ENCODE measurements at regions not wholly inside any gene's neighbourhood (a gene's known extent, or its start where the extent isn't known, plus 50 kb on each side); places are given as distances from the start of the nearest gene placed in this dataset.

GRCh38 chr5:5854087-5854486 is 431.6 kb downstream of the ICE1 start:
- Histone ChIP-seq H3K18ac (ENCODE audit: insufficient read length, low read depth, low read length) (no peak overlapping the region), H2BK20ac (ENCODE audit: low read depth, low read length, poor library complexity, severe bottlenecking) (no peak overlapping the region), H2BK15ac (ENCODE audit: low read depth, low read length) (no peak overlapping the region), H4K91ac (ENCODE audit: insufficient read length, low read depth, low read length) (no peak overlapping the region), H3K23ac (ENCODE audit: insufficient read length, low read depth, low read length) (no peak overlapping the region), H3K79me1 (ENCODE audit: insufficient read depth, low read depth, low read length, poor library complexity, severe bottlenecking) (no peaks in the 10 kb centered on the region), H2BK12ac (ENCODE audit: insufficient read length, low read depth, low read length) (no peak overlapping the region), H3K27ac (ENCODE audit: insufficient read length, low read depth, low read length) (no peak overlapping the region), H3K4ac (ENCODE audit: low read depth, low read length) (no peak overlapping the region), H3K23me2 (ENCODE audit: insufficient read length, low read depth, low read length, poor library complexity, severe bottlenecking) (no peaks in the 10 kb centered on the region), H4K5ac (ENCODE audit: insufficient read length, low read depth, low read length) (no peak overlapping the region), H3K56ac (ENCODE audit: insufficient read length, low read depth, low read length) (no peak overlapping the region), H4K8ac (replicated peaks; ENCODE audit: insufficient read length, low read depth, low read length) (no peak overlapping the region), H3K27me3 (ENCODE audit: insufficient read depth, low read length) (no peaks in the 10 kb centered on the region), H3T11ph (ENCODE audit: low read length) (no peak overlapping the region), H2AFZ (ENCODE audit: low read length) (no peak overlapping the region), H2AK5ac (ENCODE audit: insufficient read length, low read length) (no peak overlapping the region), H4K20me1 (ENCODE audit: control insufficient read depth, insufficient read depth, insufficient read length) (no peaks in the 10 kb centered on the region), H3K9ac (ENCODE audit: extremely low read depth, insufficient read length, low read length) (no peak overlapping the region), H3K14ac (ENCODE audit: insufficient read depth, low read length) (no peak overlapping the region), H2BK120ac (ENCODE audit: low read depth, low read length, poor library complexity, severe bottlenecking) (no peak overlapping the region), H3K4me1 (ENCODE audit: insufficient read depth, low read length) (no peaks in the 10 kb centered on the region), H3K4me2 (ENCODE audit: insufficient read depth, insufficient read length, low read length) (no peak overlapping the region), H3K9me3 (ENCODE audit: control insufficient read depth, low read depth, low read length) (no peaks in the 10 kb centered on the region), H2BK5ac (ENCODE audit: insufficient read length, low read length) (no peak overlapping the region), H3K79me2 (ENCODE audit: insufficient read depth, low read length) (no peaks in the 10 kb centered on the region)
- H3K27me3 Mint-ChIP-seq (ENCODE audit: low read depth): peaks cover 2% of the 10 kb centered on the region; the same call in 1 of the 2 replicates
- whole genome bisulfite sequencing (ENCODE audit: extremely low coverage, insufficient read length, low lambda C conversion rate): no CpG with 5 or more reads among the region's 2 CpGs
- H3K36me3 Mint-ChIP-seq (ENCODE audit: insufficient read depth in 1 of 3, low read depth in 3 of 3): no peaks in the 10 kb centered on the region
- no peaks in the 10 kb centered on the region for H3K4me1 Mint-ChIP-seq
- DNase-seq: no peak
- no peak overlapping the region for H3K27ac Mint-ChIP-seq
- no peak overlapping the region for H3K4me3 Mint-ChIP-seq
- H3K9me3 Mint-ChIP-seq: no peaks in the 10 kb centered on the region
- no peak for TF ChIP-seq CTCF (conservative IDR thresholded peaks at IDR 0.05)
